Smooth muscle cell (in vitro differentiated cells): ENCODE measurements at regions not wholly inside any gene's neighbourhood (a gene's known extent, or its start where the extent isn't known, plus 50 kb on each side); places are given as distances from the start of the nearest gene placed in this dataset.
"Not testable (repeated sequence)": the region's sequence is repeated elsewhere in the genome, so short reads cannot be mapped to it uniquely, and the experiment has no call there.

Source experiments
- DNase-seq: peaks from one replicate; lab custom pipeline; 2025; ENCODE audit not compliant: unreplicated experiment; lab: John Stamatoyannopoulos, UW
- H2AFZ ChIP-seq: fragments of 200-600 bp; sonication (generic); 2 replicates; pipeline ENCODE4 v1.6.0; 2016; ENCODE audit warnings: antibody characterized with exemption, low read depth, mild to moderate bottlenecking
- H3F3A ChIP-seq: fragments of 200-600 bp; sonication (generic); 2 replicates; pipeline ENCODE4 v1.6.0; 2017; ENCODE audit warnings: antibody characterized with exemption, low read depth
- H3K27ac ChIP-seq: fragments of 200-600 bp; sonication (generic); 2 replicates; pipeline ENCODE4 v1.5.1; 2016; ENCODE audit warnings: low read depth, mild to moderate bottlenecking
- H3K27me3 ChIP-seq: fragments of 200-600 bp; sonication (generic); 2 replicates; pipeline ENCODE4 v1.6.1; 2016; ENCODE audit warnings: low read depth, mild to moderate bottlenecking
- H3K36me3 ChIP-seq: fragments of 200-600 bp; sonication (generic); 2 replicates; pipeline ENCODE4 v1.5.1; 2016; ENCODE audit warnings: low read depth
- H3K4me1 ChIP-seq: fragments of 200-600 bp; sonication (generic); 2 replicates; pipeline ENCODE4 v1.5.1; 2016; ENCODE audit warnings: low read depth
- H3K4me2 ChIP-seq: fragments of 200-600 bp; sonication (generic); 2 replicates; pipeline ENCODE4 v1.6.0; 2016; ENCODE audit warnings: mild to moderate bottlenecking
- H3K4me3 ChIP-seq: fragments of 200-600 bp; sonication (generic); 2 replicates; pipeline ENCODE4 v1.5.1; 2016; ENCODE audit warnings: mild to moderate bottlenecking
- H3K79me2 ChIP-seq: fragments of 200-600 bp; sonication (generic); 2 replicates; pipeline ENCODE4 v1.6.0; 2016; ENCODE audit warnings: low read depth, mild to moderate bottlenecking
- H3K9ac ChIP-seq: fragments of 200-600 bp; sonication (generic); 2 replicates; pipeline ENCODE4 v1.6.0; 2016; ENCODE audit warnings: low read depth
- H3K9me3 ChIP-seq: fragments of 200-600 bp; sonication (generic); replicated peaks from 2 replicates; pipeline ENCODE4 v1.5.1; 2016; ENCODE audit warnings: low read depth
- H4K20me1 ChIP-seq: fragments of 200-600 bp; sonication (generic); 2 replicates; pipeline ENCODE4 v1.6.0; 2016; ENCODE audit warnings: low read depth
- CTCF ChIP-seq: fragments of 200-600 bp; sonication (generic); IDR thresholded peaks from 2 replicates; pipeline ENCODE4 v1.5.1; 2017; ENCODE audit warnings: borderline replicate concordance, mild to moderate bottlenecking, antibody characterized with exemption; ENCODE audit not compliant: insufficient read depth, poor library complexity, severe bottlenecking
- WGBS: methylation state at CpG from one replicate; pipeline ENCODE4 v1.1.7; 2016; ENCODE audit warnings: low lambda C conversion rate; 5-methylcytosine and 5-hydroxymethylcytosine counted together

GRCh38 chr1:117709249-117709691, 103.4 kb downstream of the TENT5C start:
- Histone ChIP-seq H3K27ac (no peak overlapping the region), H3K9me3 (no peaks in the 10 kb centered on the region), H3K79me2 (no peaks in the 10 kb centered on the region), H3K9ac (no peak overlapping the region), H3F3A (no peaks in the 10 kb centered on the region), H3K4me3 (no peak overlapping the region), H3K27me3 (no peaks in the 10 kb centered on the region), H3K4me2 (no peak overlapping the region), H2AFZ (no peak overlapping the region), H3K36me3 (no peaks in the 10 kb centered on the region), H3K4me1 (no peaks in the 10 kb centered on the region), H4K20me1 (no peaks in the 10 kb centered on the region)
- TF ChIP-seq CTCF: no peak
- WGBS: 88% methylated on average over 4 of the region's 4 CpGs
- no peak for DNase-seq

GRCh38 chr1:117710710-117711109, 104.9 kb downstream of the TENT5C start:
- Histone ChIP-seq H3K9ac (no peak overlapping the region), H4K20me1 (no peaks in the 10 kb centered on the region), H3K4me3 (no peak overlapping the region), H3K27me3 (no peaks in the 10 kb centered on the region), H3K79me2 (no peaks in the 10 kb centered on the region), H3K27ac (no peak overlapping the region), H2AFZ (no peak overlapping the region), H3K36me3 (no peaks in the 10 kb centered on the region), H3F3A (no peaks in the 10 kb centered on the region), H3K4me1 (no peaks in the 10 kb centered on the region), H3K9me3 (no peaks in the 10 kb centered on the region), H3K4me2 (no peak overlapping the region)
- peak; percentile 13 for TF ChIP-seq CTCF
- WGBS: 82% methylated on average over 8 of the region's 8 CpGs
- DNase-seq: no peak

- no peaks in the 10 kb centered on the region for H4K20me1 ChIP-seq
- DNase-seq: no peak
- H3K4me1 ChIP-seq: no peaks in the 10 kb centered on the region
- no peak for TF ChIP-seq CTCF
- no peak overlapping the region for H3K27ac ChIP-seq
- WGBS: 27% methylated on average over 2 of the region's 2 CpGs
- no peak overlapping the region for H3K4me3 ChIP-seq
- no peak overlapping the region for H3K4me2 ChIP-seq
- no peaks in the 10 kb centered on the region for H3K36me3 ChIP-seq
- H3K27me3 ChIP-seq: no peaks in the 10 kb centered on the region
- no peaks in the 10 kb centered on the region for H3F3A ChIP-seq
- H3K9ac ChIP-seq: no peak overlapping the region
- H3K9me3 ChIP-seq: no peaks in the 10 kb centered on the region
- no peaks in the 10 kb centered on the region for H3K79me2 ChIP-seq
- no peak overlapping the region for H2AFZ ChIP-seq
Measured at GRCh38 chr1:117712621-117713020, 106.8 kb downstream of the TENT5C start.

GRCh38 chr1:117714546-117714945, 108.7 kb downstream of the TENT5C start:
- no peaks in the 10 kb centered on the region for H3K36me3 ChIP-seq
- H3K9ac ChIP-seq: no peak overlapping the region
- no peaks in the 10 kb centered on the region for H4K20me1 ChIP-seq
- H2AFZ ChIP-seq: no peak overlapping the region
- H3K9me3 ChIP-seq: no peaks in the 10 kb centered on the region
- TF ChIP-seq CTCF: no peak
- 90% methylated on average over 1 of the region's 1 CpG for WGBS
- H3K4me3 ChIP-seq: no peak overlapping the region
- no peaks in the 10 kb centered on the region for H3K27me3 ChIP-seq
- no peak overlapping the region for H3K27ac ChIP-seq
- no peaks in the 10 kb centered on the region for H3F3A ChIP-seq
- no peaks in the 10 kb centered on the region for H3K79me2 ChIP-seq
- no peak overlapping the region for H3K4me2 ChIP-seq
- no peak for DNase-seq
- H3K4me1 ChIP-seq: no peaks in the 10 kb centered on the region

- H3K27ac ChIP-seq, H3K4me1 ChIP-seq, H3K4me2 ChIP-seq, H4K20me1 ChIP-seq, DNase-seq, H3K79me2 ChIP-seq, H3F3A ChIP-seq, H3K36me3 ChIP-seq, H3K27me3 ChIP-seq, H3K9ac ChIP-seq, H3K9me3 ChIP-seq, H3K4me3 ChIP-seq, H2AFZ ChIP-seq: not testable (repeated sequence)
- 81% methylated on average over 4 of the region's 4 CpGs for WGBS
Measured at GRCh38 chr1:117716030-117716429, 110.2 kb downstream of the TENT5C start.

GRCh38 chr1:117717980-117718379, 112.1 kb downstream of the TENT5C start:
- not testable (repeated sequence) for H3K27ac ChIP-seq, H4K20me1 ChIP-seq, H3K4me2 ChIP-seq, H2AFZ ChIP-seq, DNase-seq, H3K4me1 ChIP-seq, H3K79me2 ChIP-seq, H3K9ac ChIP-seq, H3K36me3 ChIP-seq, H3K9me3 ChIP-seq, H3K27me3 ChIP-seq, H3K4me3 ChIP-seq, H3F3A ChIP-seq
